ENCODE measurements at regions not wholly inside any gene's neighbourhood (a gene's known extent, or its start where the extent isn't known, plus 50 kb on each side); places are given as distances from the start of the nearest gene placed in this dataset.

DNA sequence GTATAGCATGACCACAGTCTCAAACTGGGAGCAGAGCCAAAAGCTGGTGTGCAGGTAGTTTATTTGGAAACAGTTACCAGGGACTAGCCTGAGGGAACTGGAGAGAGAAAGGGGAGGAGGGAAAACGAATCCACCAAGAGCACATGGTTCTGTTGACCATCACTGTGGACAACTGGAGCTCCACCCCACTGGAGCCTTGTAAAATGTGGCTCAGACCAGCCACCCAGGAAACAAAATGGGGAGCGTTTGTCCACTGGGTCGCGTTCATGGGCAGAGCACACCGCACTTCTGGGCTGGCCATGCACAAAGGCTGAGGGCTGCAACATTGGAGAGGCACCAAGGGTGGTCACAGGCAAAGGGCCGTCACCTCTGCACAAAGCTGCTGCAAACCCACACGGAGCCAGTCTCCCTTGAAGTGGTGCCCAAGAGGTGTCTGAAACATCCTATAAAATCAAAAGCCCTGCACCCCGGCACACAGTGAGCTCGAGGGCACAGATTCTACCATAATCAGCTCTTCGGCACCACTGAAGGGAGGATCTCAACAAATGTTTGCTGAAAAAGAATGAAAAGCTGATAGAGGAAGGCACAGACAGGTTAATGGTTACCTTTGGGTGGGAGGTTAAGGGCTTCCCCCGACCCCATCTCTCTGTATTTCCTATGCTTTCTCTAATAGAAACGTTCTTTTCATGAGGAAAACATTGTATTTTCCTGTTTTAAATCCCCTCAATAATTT is 192.9 kb downstream of the INHBB start:
- TF ChIP-seq SPI1 (IDR thresholded peaks at IDR 0.05; ENCODE audit: low read depth, low read length) (no peak), POLR2A (IDR thresholded peaks at IDR 0.05; ENCODE audit: low read depth, low read length) (no peak), TAF1 (IDR thresholded peaks at IDR 0.05; ENCODE audit: low read depth, low read length) (no peak)

All from GM12891 (cell line).